Activated T-helper 9 cell treated with anti-CD3 and anti-CD28 coated beads, Interleukin-2, amount 50 U/mL, for 16 hours (primary cell): ENCODE measurements at regions not wholly inside any gene's neighbourhood (a gene's known extent, or its start where the extent isn't known, plus 50 kb on each side); places are given as distances from the start of the nearest gene placed in this dataset.

Source experiments
- DNase-seq: peaks from one replicate; pipeline ENCODE4 v3.0.0-alpha.2; 2020; ENCODE audit warnings: low read depth

- DNase-seq, result no peak
Observed at GRCh38 chr19:31981545-31981944, 363.9 kb upstream of the ZNF507 start.

GRCh38 chr19:31983647-31984046, 361.8 kb upstream of the ZNF507 start:
- no peak for DNase-seq

- no peak for DNase-seq
Observed at GRCh38 chr19:31985001-31985605, 360.3 kb upstream of the ZNF507 start.

- DNase-seq, result no peak
Observed at GRCh38 chr19:31986951-31987350, 358.5 kb upstream of the ZNF507 start.

GRCh38 chr19:31988256-31988655, 357.2 kb upstream of the ZNF507 start:
- DNase-seq, result no peak

GRCh38 chr19:31991984-31992655, 353.3 kb upstream of the ZNF507 start:
- no peak for DNase-seq

- DNase-seq, result no peak
Observed at GRCh38 chr19:31992750-31993149, 352.7 kb upstream of the ZNF507 start.

- DNase-seq, result no peak
Observed at GRCh38 chr19:31995546-31995945, 349.9 kb upstream of the ZNF507 start.

GRCh38 chr19:32010071-32010470, 335.3 kb upstream of the ZNF507 start:
- DNase-seq, result no peak

GRCh38 chr19:32012206-32012605, 333.2 kb upstream of the ZNF507 start:
- no peak for DNase-seq

GRCh38 chr19:32012886-32013631, 332.4 kb upstream of the ZNF507 start:
- no peak for DNase-seq

GRCh38 chr19:32017176-32017953, 328.0 kb upstream of the ZNF507 start:
- DNase-seq, result no peak

- DNase-seq, result no peak
Observed at GRCh38 chr19:32018014-32018413, 327.4 kb upstream of the ZNF507 start.

GRCh38 chr19:32020538-32020937, 324.9 kb upstream of the ZNF507 start:
- DNase-seq, result no peak

- no peak for DNase-seq
Observed at GRCh38 chr19:32022044-32022640, 323.3 kb upstream of the ZNF507 start.

- DNase-seq, result no peak
Observed at GRCh38 chr19:32022731-32023563, 322.5 kb upstream of the ZNF507 start.

GRCh38 chr19:32023564-32023832, 321.9 kb upstream of the ZNF507 start:
- DNase-seq, result no peak

GRCh38 chr19:32029235-32029634, 316.2 kb upstream of the ZNF507 start:
- DNase-seq, result no peak

- DNase-seq, result no peak
Observed at GRCh38 chr19:32032561-32032960, 312.8 kb upstream of the ZNF507 start.

GRCh38 chr19:32035626-32036025, 309.8 kb upstream of the ZNF507 start:
- no peak for DNase-seq
